HG02678 (cell line): ENCODE measurements at regions not wholly inside any gene's neighbourhood (a gene's known extent, or its start where the extent isn't known, plus 50 kb on each side); places are given as distances from the start of the nearest gene placed in this dataset.

ENCODE experiments used
- ATAC-seq: cut with Tn5 transposase; IDR thresholded peaks from one replicate; pipeline ENCODE4 v1.9.1; 2021; ENCODE audit warnings: mild to moderate bottlenecking, moderate library complexity; ENCODE audit not compliant: unreplicated experiment

- no peak for ATAC-seq
These were observed 125.0 kb upstream of the MEF2A start for GRCh38 chr15:99440551-99441443.

GRCh38 chr15:99441444-99441800 lies 124.4 kb upstream of the MEF2A start:
- no peak for ATAC-seq

GRCh38 chr15:99441871-99442251 lies 123.9 kb upstream of the MEF2A start:
- ATAC-seq: no peak

- no peak for ATAC-seq
These were observed 123.4 kb upstream of the MEF2A start for GRCh38 chr15:99442252-99442897.

GRCh38 chr15:99443056-99443756 lies 122.6 kb upstream of the MEF2A start:
- no peak for ATAC-seq

GRCh38 chr15:99443768-99444446 lies 121.9 kb upstream of the MEF2A start:
- no peak for ATAC-seq

- ATAC-seq: no peak
These were observed 120.4 kb upstream of the MEF2A start for GRCh38 chr15:99445272-99445850.

- no peak for ATAC-seq
These were observed 119.0 kb upstream of the MEF2A start for GRCh38 chr15:99446565-99447496.

- ATAC-seq: no peak
These were observed 118.0 kb upstream of the MEF2A start for GRCh38 chr15:99447497-99448371.

- no peak for ATAC-seq
These were observed 116.3 kb upstream of the MEF2A start for GRCh38 chr15:99449514-99449913.

- peak; percentile 54 for ATAC-seq
These were observed 114.9 kb upstream of the MEF2A start for GRCh38 chr15:99450896-99451358.

GRCh38 chr15:99451484-99451883 lies 114.3 kb upstream of the MEF2A start:
- no peak for ATAC-seq

GRCh38 chr15:99452010-99452409 lies 113.8 kb upstream of the MEF2A start:
- no peak for ATAC-seq

GRCh38 chr15:99452728-99453636 lies 112.8 kb upstream of the MEF2A start:
- ATAC-seq: peak; percentile 74

- no peak for ATAC-seq
These were observed 112.2 kb upstream of the MEF2A start for GRCh38 chr15:99453637-99454030.

- ATAC-seq: no peak
These were observed 111.5 kb upstream of the MEF2A start for GRCh38 chr15:99454107-99454809.
